ENCODE measurements at regions not wholly inside any gene's neighbourhood (a gene's known extent, or its start where the extent isn't known, plus 50 kb on each side); places are given as distances from the start of the nearest gene placed in this dataset.
A peak's percentile ranks its signal among the peaks of the same experiment; 100 is the strongest.

DNA sequence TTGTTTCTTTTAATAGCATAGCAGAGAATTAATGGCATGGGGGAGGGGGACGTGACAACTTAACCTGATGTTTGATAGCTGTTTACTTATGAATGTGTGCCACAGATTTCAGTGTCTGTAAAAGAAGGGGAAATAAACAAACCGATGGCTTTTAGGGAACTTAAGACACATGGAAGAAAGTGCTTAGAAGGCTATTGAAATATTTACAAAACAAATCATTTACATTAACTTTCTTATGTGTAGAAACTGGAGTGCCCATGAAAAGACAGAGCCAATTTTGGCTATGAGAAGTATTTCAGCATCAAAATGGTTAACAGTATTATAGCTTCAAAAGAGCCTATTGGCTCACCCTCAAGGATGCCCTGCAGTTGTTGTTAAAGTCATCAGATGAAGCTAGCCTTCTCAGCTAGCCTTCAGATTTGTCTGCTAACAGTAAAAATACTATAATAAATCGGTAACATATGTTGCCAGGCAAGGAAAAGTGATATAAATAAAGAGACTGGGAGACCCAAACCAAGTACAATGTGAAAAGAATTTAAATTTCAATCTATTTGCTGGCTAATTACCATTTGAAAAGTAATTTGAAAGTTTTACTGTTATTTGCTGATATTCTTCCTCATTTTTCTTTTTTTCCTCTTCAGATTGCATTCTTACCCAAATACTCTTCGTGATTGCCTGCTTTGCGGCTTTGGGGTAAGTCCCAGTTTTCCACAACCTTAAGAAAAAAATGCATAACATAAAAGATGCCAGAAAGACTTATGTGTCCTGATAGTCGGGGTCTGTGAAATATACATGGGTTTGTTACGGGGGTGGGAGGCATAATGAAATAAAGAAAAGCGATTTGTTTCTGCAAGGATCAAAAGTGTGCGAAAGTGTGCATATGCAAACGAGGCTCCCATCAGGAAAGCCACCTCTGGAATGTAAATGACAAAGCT lies 256.4 kb downstream of the MEIS1 start:
- no peak for DNase-seq

DNA sequence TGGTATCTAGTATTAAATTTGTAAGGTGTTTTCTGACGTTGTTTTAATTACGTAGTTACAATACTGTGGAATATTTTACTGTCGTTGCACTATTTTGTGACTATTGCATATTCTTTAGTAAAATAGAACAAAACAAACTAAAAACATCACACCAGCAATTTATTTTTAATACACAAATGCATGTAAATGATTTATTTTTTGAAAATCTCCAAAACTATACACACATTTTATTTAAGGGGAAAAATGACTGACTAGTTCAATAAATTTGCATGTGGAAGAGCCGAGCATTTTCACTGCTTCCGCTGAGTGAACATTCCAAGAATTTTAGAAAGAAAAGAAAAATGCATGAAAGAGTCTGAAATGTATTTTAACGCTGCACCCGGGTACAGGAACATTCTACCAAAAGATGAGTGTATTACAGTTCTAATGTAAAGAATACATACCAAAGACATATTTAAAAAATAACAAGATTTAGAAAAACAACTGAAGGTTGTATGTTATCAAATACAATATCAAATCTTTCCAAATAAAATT lies 257.7 kb downstream of the MEIS1 start:
- no peak for DNase-seq

DNA sequence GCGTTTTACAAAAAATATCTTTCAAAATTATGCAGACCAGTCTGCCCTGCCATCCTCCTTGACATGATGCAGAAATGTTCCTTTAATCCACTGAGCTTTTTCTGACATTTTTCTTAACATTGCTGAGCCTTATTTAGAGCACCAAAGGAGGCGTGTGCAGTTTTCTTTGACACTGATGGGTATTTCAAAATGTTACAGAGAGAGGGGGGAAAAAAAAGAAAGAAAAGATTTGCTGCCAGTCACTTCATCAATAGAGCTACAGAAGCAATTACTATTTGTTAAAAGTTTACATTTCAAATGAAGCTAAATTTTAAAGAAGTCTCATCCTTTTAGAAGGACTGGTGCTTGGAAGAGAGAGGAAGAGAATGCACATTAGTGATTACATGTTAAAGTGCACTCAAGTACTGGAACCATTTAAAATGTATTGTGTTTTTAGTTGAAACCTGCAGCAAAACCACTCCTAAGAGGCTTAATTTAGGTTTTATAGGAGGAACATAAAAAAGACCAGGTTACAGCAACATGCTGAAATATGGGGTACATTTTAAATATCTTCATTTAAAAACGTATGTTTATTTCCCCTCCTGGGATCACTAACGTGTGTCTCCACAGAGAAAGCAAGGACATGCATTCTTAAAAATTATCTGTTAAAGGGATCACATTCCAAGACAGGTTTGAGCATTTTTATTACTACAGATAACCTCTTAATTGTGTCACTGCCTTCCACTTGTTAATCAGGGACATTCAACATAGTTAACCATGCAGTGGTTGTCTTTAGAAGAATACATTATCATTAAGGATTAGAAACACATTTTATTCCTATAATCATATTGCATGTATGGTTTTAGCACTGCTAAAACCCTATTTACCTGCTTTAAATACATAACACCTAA lies 258.4 kb downstream of the MEIS1 start:
- no peak for DNase-seq

GRCh38 chr2:66694087-66694860 lies 259.3 kb downstream of the MEIS1 start:
- no peak for DNase-seq

DNA sequence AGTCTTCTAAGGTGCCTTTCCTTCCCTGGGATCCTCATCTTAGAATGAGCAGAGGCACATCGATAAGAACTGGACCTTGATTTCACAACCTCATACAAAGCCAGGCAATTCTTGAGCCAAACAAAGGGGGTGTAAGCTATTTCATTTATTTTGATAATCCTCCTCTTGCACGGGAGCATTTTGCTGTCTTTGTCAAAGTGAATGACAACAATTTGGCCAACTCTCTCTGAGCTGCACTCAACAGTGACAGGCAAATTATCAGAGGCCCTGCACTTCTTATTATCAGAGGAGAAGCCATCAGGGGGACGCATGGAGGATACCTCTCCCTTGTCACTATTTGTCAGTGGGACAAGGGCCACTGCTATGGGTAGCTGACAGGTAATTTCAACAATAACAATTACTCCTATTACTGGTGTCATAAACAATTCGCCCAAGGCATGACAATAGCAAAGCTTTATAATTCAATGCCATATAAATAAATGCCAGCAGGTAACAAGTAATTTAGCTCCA lies 260.4 kb downstream of the MEIS1 start:
- no peak for DNase-seq

- DNase-seq: peak; percentile 18
Measured at GRCh38 chr2:66696374-66696773, 261.4 kb downstream of the MEIS1 start.

DNA sequence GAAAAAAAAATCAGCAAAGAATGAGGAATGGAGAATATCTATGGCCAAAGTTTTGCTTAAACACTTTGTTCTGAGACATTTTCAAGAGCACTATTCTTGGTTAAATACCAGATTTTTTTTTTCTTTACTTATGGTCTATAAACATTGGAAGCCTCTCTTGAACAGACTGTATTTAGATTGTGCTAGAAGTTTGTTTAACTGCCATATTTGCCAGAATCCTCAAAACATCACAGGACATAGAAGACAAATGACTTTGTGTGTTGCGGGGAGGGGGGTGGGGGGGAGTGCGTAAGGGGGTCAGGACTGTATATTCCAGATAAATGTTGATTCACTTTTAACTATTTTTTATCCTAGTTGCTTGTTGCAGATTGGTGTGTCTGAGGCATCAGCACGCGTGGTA lies 262.0 kb downstream of the MEIS1 start:
- DNase-seq: no peak

- no peak for DNase-seq
Measured at GRCh38 chr2:66697366-66697765, 262.4 kb downstream of the MEIS1 start.

- DNase-seq: no peak
Measured at GRCh38 chr2:66698091-66698490, 263.2 kb downstream of the MEIS1 start.

GRCh38 chr2:66698576-66699239 lies 263.8 kb downstream of the MEIS1 start:
- no peak for DNase-seq

DNA sequence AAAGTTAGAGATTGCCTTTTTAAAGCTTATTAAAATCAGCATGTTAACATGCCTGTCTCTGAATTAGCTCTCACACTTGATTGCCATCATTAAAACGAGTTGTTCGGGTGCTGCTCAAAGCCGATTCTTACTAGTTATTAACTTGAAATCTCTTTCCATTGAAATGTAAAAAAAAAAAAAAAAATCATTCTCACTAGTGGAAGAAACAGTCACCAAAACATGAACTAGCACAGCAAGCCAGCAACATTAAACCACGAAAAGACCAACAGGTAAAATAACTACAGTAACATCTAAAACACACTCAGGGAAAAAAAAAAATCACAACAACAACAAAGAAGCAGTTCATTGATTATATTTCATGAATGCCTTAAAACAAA lies 264.5 kb downstream of the MEIS1 start:
- DNase-seq: no peak

DNA sequence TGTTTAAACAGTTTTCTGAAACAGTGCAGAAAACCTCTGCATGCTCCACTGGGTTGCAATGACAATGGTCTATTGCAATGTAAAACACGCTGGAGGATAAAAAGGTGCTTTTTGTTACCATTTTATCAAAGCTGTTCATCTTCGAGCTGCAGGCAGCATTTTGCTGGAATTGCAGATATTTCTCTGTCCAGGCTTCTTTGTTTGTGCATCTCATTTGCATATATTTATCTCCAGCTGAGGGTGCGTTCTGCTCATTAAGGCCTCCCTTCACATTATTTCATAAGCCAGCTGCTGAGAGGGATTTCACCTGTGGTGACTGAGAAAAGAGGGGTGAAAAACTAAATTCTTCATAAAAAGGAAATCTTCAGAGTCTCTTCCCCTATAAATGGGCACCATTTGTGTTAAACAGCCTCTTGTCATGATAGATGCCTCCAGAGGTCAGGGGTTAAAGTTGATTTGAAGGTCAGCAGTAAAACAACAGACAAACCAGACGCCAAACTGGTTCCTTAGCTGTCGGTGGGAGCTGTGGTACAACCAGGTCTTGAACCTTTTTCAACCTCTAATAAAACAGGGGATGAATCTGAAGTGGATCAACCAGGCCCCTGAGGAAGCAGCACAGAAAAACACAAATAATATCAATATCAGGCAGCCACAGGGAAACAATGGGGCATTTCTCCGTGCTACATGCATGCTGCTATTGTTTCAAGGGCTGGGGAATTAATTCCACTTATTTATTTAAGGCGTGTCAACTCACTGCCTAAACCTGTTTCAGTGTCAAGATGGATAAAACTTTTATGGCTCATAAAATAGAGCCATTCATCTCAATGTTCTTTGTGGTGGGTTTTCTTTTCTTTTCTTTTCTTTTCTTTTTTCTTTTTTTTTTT lies 265.1 kb downstream of the MEIS1 start:
- peak; percentile 44 for DNase-seq

DNA sequence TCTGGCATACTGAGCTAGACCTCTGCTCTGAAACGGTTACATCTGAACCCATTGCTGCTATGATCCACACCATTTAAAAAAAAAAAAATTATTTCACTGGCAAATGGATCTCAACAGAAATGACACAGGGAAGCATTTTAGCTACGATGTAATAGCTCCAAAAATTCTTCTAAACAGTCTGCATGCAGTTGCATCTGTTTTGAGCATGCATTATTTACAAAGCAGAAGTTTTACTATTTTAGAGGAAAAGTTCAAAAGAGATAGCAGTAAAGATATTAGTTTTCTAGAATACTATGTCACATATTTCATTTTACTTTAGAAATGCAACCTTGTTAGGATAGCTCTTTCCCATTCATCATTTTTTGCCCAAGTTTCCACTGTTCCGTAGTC lies 265.7 kb downstream of the MEIS1 start:
- no peak for DNase-seq

DNA sequence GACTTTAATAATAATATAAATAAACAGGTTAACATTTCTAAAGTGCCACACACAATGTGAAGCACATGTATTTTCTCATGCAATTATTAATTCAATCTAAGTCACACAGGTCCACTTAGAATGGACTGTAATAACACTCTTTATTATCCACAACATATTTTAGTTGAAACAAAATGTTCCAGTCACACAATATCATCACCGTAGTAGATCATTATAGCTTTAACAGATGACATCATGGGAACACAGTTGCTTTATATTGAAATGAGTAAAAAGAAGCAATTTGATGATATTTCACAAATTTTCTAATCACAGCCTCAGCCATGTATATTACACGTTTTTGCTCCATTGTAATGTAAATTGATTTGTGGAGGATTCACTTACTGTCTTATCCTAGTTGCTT lies 266.3 kb downstream of the MEIS1 start:
- DNase-seq: no peak

DNA sequence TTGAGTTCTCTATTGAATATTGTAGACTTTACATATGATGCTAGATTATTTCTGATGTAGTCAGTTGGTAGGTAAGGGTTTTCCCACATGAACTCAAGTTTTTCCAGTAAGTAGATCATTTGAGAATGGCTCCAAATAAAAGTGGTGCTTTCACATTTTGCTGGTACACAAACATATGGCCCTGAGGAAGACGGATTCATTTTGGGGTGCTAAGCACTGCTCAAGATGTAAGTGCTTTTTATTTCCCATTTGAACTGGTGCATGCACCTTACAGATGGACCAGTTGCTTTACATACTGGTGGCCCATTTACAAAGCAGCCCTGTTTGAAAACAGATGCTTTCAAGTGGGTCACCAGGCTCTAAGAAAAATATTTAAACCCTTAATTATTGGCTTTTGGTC lies 266.7 kb downstream of the MEIS1 start:
- DNase-seq: no peak

GRCh38 chr2:66702301-66702700 lies 267.4 kb downstream of the MEIS1 start:
- DNase-seq: no peak

DNA sequence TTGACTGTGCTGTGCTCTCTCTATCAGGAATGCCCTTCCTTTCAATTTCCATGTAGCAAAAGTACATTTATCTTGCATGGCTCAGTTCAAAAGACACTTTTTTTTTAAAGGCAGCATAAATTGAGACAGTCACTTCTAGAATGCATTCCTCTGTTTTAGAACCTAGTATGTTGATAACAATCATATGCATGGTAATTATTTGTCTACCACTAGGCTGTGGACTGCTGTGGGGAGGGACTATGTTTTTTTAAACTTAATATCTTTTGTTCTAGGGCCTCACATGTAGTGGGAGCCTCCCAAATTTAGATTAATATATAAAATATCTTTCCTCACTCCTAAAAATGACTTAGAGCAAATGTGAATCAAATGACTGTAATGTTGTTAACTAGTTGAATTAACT lies 269.9 kb downstream of the MEIS1 start:
- DNase-seq: no peak

DNA sequence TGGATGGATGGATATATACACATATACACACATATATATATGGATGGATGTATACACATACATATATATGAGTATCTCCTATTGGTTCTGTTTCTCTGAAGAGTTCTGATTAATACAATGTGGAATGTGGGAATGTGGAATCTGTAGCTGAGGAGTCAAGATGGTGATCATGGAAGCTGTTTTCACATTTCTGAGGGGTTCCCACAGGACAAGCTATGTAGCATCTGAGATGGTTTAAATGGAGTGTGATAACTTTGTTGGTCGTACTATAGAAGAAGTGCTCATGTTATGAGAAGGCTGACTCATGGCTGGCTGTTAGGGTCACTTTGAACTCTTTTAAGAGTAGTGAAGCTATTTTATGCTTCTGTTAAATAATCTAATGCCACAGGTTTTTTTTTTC lies 279.7 kb downstream of the MEIS1 start:
- DNase-seq: no peak

GRCh38 chr2:66717218-66717905 lies 282.4 kb downstream of the MEIS1 start:
- no peak for DNase-seq

DNA sequence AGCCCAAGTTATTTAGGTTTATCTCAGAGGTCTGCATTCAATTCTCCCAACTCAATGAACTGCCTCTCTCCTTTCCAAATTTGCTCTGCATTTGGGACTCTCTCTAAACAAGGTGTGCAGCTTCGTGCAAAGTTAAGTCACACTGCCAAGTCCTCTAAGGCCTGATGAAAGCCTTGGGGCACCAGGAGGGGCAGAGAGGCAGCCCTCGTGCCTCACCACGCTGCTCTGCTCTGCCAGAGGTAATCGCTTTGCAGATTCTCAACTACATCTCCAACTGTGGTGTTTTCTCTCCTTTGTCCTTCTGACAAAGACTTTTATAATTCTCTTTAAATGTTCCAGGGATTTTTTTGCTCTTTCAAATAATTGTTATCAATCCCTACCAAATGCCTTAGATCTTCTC lies 283.0 kb downstream of the MEIS1 start:
- no peak for DNase-seq
